Fibroblast of lung (primary cell): ENCODE measurements at regions not wholly inside any gene's neighbourhood (a gene's known extent, or its start where the extent isn't known, plus 50 kb on each side); places are given as distances from the start of the nearest gene placed in this dataset.

Experiments used
- DNase-seq, 2 donors: peaks; one replicate each; pipeline versions ENCODE4 v3.0.0 to v3.0.0-alpha.2; 2010; ENCODE audit warnings: low read depth in 2 of 2
- H2AFZ ChIP-seq: 2 replicates; pipeline ENCODE4 v1.5.1; 2012; ENCODE audit warnings: low read length, control low read depth, inconsistent platforms
- H3K27ac ChIP-seq: 2 replicates; pipeline ENCODE4 v1.5.1; 2011; ENCODE audit warnings: low read length, control low read depth; ENCODE audit not compliant: insufficient read depth
- H3K27me3 ChIP-seq: 2 replicates; pipeline ENCODE4 v1.5.1; 2011; ENCODE audit warnings: mild to moderate bottlenecking, low read length; ENCODE audit not compliant: control insufficient read depth, insufficient read depth
- H3K36me3 ChIP-seq: 2 replicates; pipeline ENCODE4 v1.5.1; 2011; ENCODE audit warnings: low read length; ENCODE audit not compliant: control insufficient read depth, insufficient read depth
- H3K4me1 ChIP-seq: 2 replicates; pipeline ENCODE4 v1.5.1; 2011; ENCODE audit warnings: low read length; ENCODE audit not compliant: control insufficient read depth, insufficient read depth; ENCODE audit errors: extremely low read depth
- H3K4me2 ChIP-seq: 2 replicates; pipeline ENCODE4 v1.5.1; 2011; ENCODE audit warnings: low read length, control low read depth; ENCODE audit not compliant: insufficient read depth; ENCODE audit errors: extremely low read depth
- H3K4me3 ChIP-seq, 4 experiments: fragments of 200-600 bp in 1 of 4; sonication (generic) in 1 of 4; replicated peaks in 1 of 4; 2 replicates each; pipeline ENCODE4 v1.5.1; 2011 to 2016; ENCODE audit warnings: low read length in 4 of 4, low read depth in 3 of 4, mild to moderate bottlenecking in 3 of 4, control low read depth in 2 of 4, inconsistent platforms in 1 of 4, mixed read lengths in 1 of 4; ENCODE audit not compliant: insufficient read depth in 1 of 4; ENCODE audit errors: control extremely low read depth in 1 of 4
- H3K79me2 ChIP-seq: 2 replicates; pipeline ENCODE4 v1.5.1; 2012; ENCODE audit warnings: mild to moderate bottlenecking, low read length, inconsistent platforms; ENCODE audit not compliant: control insufficient read depth, insufficient read depth
- H3K9ac ChIP-seq: 2 replicates; pipeline ENCODE4 v1.5.1; 2011; ENCODE audit warnings: mild to moderate bottlenecking, low read length, control low read depth; ENCODE audit not compliant: insufficient read depth
- H3K9me3 ChIP-seq: 2 replicates; pipeline ENCODE4 v1.5.1; 2012; ENCODE audit warnings: low read depth, low read length; ENCODE audit not compliant: control insufficient read depth, insufficient read depth
- H4K20me1 ChIP-seq: 2 replicates; pipeline ENCODE4 v1.5.1; 2011; ENCODE audit warnings: low read length; ENCODE audit not compliant: control insufficient read depth, insufficient read depth; ENCODE audit errors: extremely low read depth
- CTCF ChIP-seq, 2 donors: IDR thresholded peaks in 1 of 2; conservative IDR thresholded peaks in 1 of 2; 1 replicate in 1 of 2; 2 replicates in 1 of 2; pipeline ENCODE4 v1.5.1; 2011 to 2012; ENCODE audit warnings: low read length in 2 of 2, control low read depth in 1 of 2, inconsistent platforms in 1 of 2, low read depth in 1 of 2, mild to moderate bottlenecking in 1 of 2
- EZH2 ChIP-seq: IDR thresholded peaks from 2 replicates; pipeline ENCODE4 v1.5.1; 2012; ENCODE audit warnings: low read length, control low read depth, mild to moderate bottlenecking; ENCODE audit errors: missing control alignments

- no peak for TF ChIP-seq EZH2
- no peak for TF ChIP-seq CTCF (conservative IDR thresholded peaks at IDR 0.05 in 1 of 2, IDR thresholded peaks at IDR 0.05 in 1 of 2; ENCODE audit: low read depth in 1 of 2, low read length in 2 of 2)
- H3K36me3 ChIP-seq = no peaks in the 10 kb centered on the region
- H3K27me3 ChIP-seq = no peaks in the 10 kb centered on the region
- H3K9ac ChIP-seq = no peak overlapping the region
- no peak for DNase-seq
- H3K27ac ChIP-seq = no peak overlapping the region
- no peak overlapping the region for H3K4me3 ChIP-seq
- H2AFZ ChIP-seq = no peak overlapping the region
- no peaks in the 10 kb centered on the region for H3K9me3 ChIP-seq
- no peaks in the 10 kb centered on the region for H3K79me2 ChIP-seq
- H3K4me2 ChIP-seq = no peak overlapping the region
- no peaks in the 10 kb centered on the region for H3K4me1 ChIP-seq
- H4K20me1 ChIP-seq = no peaks in the 10 kb centered on the region
Observed at GRCh38 chr15:94031072-94031471, 200.3 kb upstream of the MCTP2 start.

- H2AFZ ChIP-seq = no peak overlapping the region
- TF ChIP-seq CTCF (conservative IDR thresholded peaks at IDR 0.05 in 1 of 2, IDR thresholded peaks at IDR 0.05 in 1 of 2; ENCODE audit: low read depth in 1 of 2, low read length in 2 of 2) = no peak
- TF ChIP-seq EZH2 = no peak
- H3K27me3 ChIP-seq = no peaks in the 10 kb centered on the region
- H3K4me1 ChIP-seq = no peaks in the 10 kb centered on the region
- no peaks in the 10 kb centered on the region for H3K79me2 ChIP-seq
- no peak overlapping the region for H3K4me2 ChIP-seq
- no peak overlapping the region for H3K27ac ChIP-seq
- H4K20me1 ChIP-seq = no peaks in the 10 kb centered on the region
- no peaks in the 10 kb centered on the region for H3K9me3 ChIP-seq
- H3K36me3 ChIP-seq = no peaks in the 10 kb centered on the region
- H3K4me3 ChIP-seq = no peak overlapping the region
- H3K9ac ChIP-seq = no peak overlapping the region
- DNase-seq = peak in 1 of 2 donors; percentile 83
Observed at GRCh38 chr15:94029495-94029894, 201.9 kb upstream of the MCTP2 start.

- Histone ChIP-seq H3K79me2 (no peaks in the 10 kb centered on the region), H3K27ac (no peak overlapping the region), H3K36me3 (no peaks in the 10 kb centered on the region), H3K4me1 (no peaks in the 10 kb centered on the region), H3K9ac (no peak overlapping the region), H3K4me3 (no peak overlapping the region), H2AFZ (no peak overlapping the region), H3K27me3 (no peaks in the 10 kb centered on the region), H3K9me3 (no peaks in the 10 kb centered on the region), H4K20me1 (no peaks in the 10 kb centered on the region), H3K4me2 (no peak overlapping the region)
- TF ChIP-seq CTCF (conservative IDR thresholded peaks at IDR 0.05 in 1 of 2, IDR thresholded peaks at IDR 0.05 in 1 of 2; ENCODE audit: low read depth in 1 of 2, low read length in 2 of 2) (no peak), EZH2 (no peak)
- DNase-seq = no peak
Observed at GRCh38 chr15:94028809-94029208, 202.6 kb upstream of the MCTP2 start.
